Uterus (tissue), 2 donors: ENCODE measurements at regions not wholly inside any gene's neighbourhood (a gene's known extent, or its start where the extent isn't known, plus 50 kb on each side); places are given as distances from the start of the nearest gene placed in this dataset.

Experiments
- POLR2A ChIP-seq, 2 donors: fragments of 450-650 bp; IDR thresholded peaks; one replicate each; pipeline ENCODE4 v1.6.1; 2016; ENCODE audit warnings: antibody characterized with exemption in 2 of 2, mild to moderate bottlenecking in 1 of 2, moderate library complexity in 1 of 2
- TF ChIP-seq, protein P1 (sequence below), 4 experiments: fragments of 200-600 bp in 2 of 4; fragments of 450-650 bp in 2 of 4; sonication (generic) in 2 of 4; IDR thresholded peaks; one replicate each; pipeline ENCODE4 v1.5.1; 2016 to 2019; ENCODE audit warnings: antibody characterized with exemption in 4 of 4, mild to moderate bottlenecking in 2 of 4, moderate library complexity in 1 of 4

DNA sequence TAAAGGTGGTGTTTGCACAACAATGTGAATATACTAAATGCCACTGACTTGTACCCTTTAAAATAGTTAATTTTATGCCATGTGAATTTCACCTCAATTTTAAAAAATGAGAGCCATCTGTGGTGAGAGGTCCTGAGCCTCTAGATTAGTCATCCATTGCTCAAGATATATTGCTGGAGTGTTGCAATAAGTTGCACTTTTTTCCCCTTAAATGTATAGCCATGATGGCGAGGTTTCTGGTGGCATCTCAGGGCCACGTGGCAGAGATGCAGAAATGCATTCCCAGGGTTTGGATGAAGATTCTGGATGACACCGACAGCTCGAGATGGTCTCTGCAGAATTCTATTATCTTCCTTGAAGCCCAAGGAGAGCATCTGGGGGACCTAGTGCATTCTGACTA, 153.7 kb downstream of the AACS start:
- no peak for TF ChIP-seq POLR2A (IDR thresholded peaks at IDR 0.05)
- TF ChIP-seq, protein P1, sequence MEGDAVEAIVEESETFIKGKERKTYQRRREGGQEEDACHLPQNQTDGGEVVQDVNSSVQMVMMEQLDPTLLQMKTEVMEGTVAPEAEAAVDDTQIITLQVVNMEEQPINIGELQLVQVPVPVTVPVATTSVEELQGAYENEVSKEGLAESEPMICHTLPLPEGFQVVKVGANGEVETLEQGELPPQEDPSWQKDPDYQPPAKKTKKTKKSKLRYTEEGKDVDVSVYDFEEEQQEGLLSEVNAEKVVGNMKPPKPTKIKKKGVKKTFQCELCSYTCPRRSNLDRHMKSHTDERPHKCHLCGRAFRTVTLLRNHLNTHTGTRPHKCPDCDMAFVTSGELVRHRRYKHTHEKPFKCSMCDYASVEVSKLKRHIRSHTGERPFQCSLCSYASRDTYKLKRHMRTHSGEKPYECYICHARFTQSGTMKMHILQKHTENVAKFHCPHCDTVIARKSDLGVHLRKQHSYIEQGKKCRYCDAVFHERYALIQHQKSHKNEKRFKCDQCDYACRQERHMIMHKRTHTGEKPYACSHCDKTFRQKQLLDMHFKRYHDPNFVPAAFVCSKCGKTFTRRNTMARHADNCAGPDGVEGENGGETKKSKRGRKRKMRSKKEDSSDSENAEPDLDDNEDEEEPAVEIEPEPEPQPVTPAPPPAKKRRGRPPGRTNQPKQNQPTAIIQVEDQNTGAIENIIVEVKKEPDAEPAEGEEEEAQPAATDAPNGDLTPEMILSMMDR (IDR thresholded peaks at IDR 0.05) = no peak
